ENCODE measurements at regions not wholly inside any gene's neighbourhood (a gene's known extent, or its start where the extent isn't known, plus 50 kb on each side); places are given as distances from the start of the nearest gene placed in this dataset.

DNA sequence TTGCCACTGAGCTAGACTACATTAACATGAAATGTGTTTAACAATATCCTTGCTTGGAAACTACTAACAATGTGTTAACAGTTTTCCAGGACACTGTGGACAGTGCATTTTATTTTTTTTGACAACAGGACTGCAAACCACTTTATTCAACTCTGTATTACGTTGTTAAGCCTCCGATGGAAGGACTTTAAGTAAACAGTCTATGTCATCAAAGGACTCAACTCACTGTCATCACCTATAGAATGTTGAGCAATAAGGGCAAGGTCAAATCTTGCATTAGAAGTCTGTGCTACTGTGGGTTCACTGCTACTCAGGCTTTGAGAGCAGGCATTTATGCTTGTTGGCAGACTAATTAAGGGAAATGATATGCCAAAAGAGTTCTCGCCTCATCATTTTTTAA is 483.7 kb downstream of the FLRT2 start:
- DNase-seq, result no peak

DNA sequence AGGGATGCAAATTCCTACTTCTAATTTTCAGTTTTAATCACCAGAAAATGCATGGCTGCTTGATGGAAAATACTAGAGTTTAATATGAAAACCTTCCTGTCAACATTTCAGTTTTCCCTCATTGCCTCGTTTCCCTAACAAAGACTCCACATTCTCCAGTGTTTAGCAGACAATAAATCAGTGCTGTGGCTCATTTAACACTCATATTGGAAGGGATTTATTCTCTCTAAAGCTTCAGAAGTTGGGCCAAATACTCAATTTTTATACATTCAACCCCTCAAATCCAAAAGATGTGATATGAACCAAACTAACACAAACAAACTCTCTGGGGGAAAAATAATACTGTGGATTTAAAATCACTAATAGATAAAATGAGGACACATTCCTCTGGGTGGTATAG is 482.5 kb downstream of the FLRT2 start:
- DNase-seq, result no peak

DNA sequence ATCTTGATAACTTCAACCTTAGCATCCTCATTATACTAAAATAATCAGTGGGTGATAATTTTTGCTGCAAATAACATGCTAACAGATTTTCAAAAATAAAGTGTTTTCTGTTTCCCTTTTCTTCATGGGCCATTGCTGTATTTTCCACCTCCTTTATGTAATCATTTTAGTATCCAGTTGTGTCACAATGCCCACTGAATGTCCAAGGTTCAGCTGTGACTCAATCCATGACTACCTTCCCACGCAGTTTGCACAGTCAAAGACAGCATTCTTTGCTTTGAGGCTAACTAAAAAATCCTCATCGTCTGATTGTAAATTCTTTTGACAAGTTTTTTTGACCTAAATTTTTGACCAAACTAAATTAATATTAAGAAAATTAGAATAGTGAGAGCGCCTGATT is 474.1 kb downstream of the FLRT2 start:
- no peak for DNase-seq

DNA sequence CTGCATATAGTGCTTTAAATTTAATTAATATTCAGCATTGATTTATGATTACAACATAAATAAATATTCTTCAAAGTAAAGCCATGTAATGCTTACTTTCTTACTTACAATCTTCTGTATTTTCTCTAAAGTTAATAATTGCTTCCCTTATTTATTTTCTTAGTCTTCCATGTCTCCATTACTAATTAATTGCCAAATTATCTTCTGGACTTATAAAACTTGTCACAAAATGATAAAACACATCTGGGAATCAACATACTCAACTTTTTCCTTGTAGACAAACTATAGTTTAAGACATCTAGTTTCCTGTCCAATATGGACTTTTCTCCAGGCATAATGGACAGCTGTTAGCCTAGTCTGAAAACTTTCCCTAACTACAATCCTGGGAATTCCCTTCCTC is 466.6 kb downstream of the FLRT2 start:
- DNase-seq, result no peak

DNA sequence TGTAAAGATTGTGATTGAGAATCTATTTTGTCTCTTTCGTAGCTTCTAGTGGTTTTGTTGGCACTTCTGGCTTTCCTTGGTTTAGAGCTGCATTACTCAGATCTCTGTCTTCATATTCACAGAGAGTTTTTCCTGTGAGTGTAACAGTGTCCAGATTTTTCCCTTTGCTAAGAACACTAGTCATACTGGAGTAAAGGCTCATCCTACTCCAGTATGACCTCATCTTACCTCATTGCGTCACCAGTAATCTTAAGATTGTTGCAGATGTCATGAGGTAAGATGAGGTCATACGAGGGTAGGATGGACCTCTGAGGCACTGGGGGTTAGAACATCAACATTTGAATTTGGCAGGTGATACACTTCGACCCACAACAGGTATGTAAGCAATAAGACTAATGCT is 461.2 kb downstream of the FLRT2 start:
- no peak for DNase-seq

DNA sequence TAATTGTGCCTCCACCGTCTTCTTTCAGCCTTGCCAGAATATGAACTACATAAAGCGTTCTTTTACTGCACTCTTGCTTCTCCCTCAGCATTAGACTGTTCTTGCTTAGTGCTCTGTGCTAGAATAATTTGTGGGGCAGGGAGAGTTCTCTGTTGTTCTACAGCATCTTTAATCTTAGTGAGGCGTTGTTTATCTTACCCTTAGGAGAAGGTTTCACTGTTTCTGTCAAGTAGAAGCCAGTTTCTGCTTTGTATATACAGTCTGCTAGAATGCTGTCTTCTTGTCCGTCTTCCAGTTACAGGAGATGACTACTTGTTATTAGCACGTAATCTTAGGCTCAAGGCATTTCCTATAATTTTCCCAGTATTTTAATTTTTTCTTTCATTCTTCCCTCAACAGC is 458.0 kb downstream of the FLRT2 start:
- DNase-seq, result no peak

DNA sequence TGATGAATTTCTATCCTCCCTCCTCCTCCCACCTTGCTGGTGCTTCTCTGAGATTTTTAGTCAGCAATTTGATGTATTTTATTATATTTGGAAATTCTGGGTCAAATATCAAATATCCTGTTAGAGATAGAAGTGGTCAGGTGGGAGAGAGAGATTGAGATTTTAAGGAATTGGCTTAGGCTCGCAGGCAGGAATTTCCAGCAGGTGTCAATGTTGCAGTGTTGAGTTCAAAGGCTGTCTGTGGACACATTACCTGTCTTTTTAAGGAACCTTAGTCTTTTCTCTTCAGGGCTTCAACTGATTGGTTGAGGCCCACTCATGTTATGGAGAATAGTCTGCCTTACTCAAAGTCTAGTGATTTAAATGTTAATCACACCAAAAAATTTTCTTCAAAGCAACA is 457.3 kb downstream of the FLRT2 start:
- DNase-seq, result no peak

DNA sequence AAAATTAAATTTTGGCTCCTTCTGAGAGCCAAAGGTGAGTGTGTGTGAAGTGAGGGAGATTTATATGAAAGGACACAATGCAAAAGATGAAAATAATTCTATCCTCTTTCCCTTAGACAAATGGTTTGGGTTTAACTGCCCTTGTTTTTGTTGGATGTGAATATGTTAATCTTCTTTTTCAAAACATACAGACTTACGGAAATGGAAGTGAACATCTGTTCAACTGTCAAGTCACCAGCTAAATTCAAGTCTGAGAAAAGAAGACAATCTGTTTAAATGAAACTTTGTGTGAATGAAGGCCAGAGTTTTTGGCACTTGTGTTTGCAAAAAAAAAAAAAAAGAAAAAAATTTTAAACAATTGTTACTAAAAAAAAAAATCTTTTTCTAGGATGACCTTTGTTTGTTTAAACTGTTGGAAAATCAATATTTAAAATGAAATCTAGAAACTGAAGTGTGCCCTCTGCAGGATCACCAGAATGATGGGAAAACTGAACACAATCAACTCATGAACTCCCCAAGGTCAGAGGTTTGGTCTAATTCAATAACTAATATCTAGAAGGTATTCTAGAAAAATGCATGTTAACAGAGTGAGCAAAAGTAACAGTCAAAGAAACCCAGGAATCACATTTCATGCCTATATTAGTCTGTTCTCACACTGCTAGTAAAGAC is 448.8 kb downstream of the FLRT2 start:
- no peak for DNase-seq

DNA sequence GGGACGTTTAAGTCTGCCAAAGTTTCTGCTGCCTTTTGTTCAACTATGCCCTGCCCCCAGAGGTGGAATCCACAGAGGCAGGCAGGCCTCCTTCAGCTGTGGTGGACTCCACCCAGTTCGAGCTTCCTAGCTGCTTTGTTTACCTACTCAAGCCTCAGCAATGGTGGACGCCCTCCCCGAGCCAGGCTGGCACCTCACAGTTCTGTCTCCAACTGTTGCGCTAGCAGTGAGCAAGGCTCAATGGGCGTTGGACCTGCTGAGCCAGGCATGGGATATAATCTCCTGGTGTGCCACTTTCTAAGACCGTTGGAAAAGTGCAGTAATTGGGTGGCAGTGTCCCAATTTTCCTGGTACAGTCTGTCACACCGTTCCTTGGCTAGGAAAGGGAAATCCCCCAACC is 444.7 kb downstream of the FLRT2 start:
- no peak for DNase-seq

DNA sequence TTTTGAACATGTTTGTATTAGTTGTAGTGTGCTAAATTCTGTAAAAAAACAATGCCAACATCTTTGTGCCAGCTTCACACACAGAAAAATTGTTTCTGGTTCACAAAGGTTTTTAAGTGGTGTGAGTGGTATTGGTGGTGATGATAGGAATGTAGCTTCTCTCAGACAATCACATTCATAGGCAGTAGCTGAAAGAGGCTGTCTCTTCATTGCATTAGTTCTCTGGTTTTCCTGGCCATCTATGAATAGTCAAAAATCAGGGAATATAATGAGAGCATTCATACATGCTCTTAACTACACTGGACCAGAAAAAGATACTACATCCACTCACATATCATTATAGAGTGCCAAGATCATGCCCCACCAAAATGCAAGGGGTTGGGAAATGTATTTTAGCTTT is 433.5 kb downstream of the FLRT2 start:
- no peak for DNase-seq

DNA sequence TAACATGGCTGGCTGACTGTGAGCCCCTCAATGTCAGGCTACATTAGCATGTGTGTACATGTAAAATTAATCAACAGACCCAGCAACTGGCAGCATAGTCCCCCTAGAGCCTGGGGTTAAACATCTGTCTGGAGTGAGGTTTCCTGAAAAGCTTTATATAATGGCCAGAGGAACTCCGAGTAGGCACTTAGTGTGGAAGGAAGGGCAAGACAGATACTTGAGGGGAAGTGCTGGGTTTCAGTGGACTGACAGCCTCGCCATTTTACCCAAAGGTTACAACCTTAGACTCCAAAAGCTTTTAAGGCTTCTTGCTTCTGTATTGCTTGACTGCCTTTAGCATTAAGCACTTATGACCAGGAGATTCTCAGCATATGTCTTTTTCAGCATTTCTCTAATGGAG is 430.8 kb downstream of the FLRT2 start:
- no peak for DNase-seq

DNA sequence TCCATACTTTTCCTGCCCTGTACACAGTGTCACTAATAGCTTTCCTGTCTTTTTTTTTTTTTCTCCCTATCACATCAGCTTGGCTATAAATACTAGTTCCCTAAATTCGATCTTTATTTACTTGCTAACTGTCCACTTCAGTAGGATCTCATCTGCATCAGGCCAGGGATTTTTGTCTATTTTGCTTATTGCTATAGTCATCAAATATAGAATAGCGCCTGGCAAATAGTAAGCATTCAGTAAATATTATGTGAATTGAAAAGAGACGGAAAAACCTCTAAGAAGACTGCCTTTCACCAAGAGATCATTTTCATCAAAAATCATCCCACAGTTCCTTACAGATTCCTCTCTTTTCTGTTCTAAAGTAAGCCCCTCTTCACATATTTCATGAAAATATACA is 429.1 kb downstream of the FLRT2 start:
- no peak for DNase-seq

DNA sequence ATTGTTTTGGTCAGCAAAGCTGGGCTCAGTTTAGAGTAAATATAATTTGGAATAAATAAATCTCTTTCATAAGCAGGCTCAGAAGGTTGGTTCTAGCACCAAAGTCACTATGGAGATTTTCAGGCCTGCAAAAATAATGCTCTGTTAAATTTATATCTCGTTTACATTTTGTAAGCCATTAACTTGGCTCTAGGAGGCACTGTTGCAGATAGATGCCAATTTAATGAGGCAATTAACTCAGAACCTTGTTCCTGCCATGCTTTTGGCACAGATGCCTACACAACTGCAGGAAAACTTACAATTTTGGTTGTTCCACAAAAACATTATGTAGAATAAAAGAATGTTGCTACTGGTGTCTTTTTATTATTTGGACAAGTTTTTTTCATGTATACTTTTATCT is 428.1 kb downstream of the FLRT2 start:
- DNase-seq, result no peak

DNA sequence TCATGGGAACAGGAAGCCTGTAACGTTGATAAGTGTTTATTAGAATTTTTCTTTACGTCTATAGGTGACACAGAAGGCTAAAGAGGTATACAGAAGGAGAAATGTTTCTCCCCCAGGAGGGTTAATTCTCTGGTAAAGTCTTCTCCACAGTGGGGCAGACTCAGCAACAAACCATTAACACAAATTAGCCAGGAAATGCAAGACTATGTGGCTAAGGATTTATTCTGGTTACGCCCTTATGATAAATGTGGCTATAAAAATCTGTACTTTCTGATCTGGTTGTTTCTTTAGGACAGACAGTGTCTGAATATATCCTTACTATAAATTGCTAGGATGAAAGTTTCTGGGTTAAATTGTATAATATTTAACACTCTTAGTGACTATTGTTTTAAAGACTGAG is 423.3 kb downstream of the FLRT2 start:
- no peak for DNase-seq

DNA sequence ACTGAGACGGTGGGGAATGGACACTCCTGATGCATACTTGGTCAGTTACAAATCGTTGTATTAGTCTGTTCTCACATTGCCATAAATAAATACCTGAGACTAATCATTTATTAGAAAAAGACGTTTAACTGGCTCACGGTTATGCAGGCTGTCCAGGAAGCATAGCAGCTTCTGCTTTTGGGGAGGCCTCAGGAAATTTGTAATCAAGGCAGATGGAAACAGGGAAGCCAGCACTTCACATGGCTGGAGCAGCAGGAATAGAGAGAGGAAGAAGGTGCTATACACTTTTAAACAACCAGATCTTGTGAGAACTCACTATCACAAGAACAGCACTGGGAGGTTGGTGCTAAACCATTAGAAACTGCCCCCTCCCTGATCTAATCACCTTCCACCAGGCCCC is 418.2 kb downstream of the FLRT2 start:
- no peak for DNase-seq

DNA sequence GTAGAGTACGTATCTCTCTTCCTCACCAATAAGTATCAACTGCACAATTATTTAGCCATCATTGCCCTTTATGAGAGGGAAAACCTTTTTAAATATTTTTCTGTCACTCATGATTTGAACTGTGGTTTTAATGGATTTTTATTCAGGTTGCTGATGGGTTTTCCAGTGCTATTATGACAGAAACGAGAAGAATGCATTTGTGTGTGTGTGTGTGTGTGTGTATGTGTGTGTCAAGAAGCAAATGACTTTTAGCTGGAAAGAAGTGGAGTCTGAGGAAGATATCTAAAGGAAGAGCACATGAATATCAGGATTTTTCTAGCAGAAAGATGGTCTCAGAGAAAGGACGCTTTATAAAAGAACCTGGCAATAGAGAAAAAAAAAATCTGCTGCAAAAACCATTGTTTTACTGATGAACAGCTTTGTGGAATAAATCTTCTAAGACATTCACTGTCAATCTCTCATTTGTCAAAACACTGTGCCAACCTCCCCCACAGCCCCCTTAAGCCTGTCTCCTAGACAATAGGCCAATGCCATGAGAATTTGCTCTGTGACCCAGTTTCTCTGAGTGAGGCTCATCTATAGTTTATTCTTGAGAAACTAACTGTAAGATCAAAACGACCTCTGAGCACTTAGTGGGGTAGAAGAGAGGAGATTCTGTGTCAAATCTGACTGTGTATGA is 417.7 kb downstream of the FLRT2 start:
- DNase-seq, result no peak

DNA sequence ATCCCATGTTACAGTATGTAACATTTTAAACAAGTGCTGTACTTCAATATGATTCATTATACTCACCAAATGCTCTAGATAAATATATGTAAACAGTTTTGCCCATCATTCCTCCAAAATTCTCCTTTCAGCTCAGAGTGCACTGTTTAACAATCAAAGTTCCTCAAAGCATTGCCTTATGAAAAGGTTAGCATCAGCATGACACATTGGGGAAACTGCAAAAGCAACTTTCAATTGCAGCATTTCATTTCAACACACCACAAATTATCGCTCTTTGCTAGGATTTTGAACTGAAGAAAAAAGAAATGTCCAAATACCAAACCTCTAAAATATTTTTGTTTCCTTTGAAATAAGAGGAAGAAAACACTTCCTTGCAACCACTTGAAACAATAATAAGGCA is 413.2 kb downstream of the FLRT2 start:
- no peak for DNase-seq

DNA sequence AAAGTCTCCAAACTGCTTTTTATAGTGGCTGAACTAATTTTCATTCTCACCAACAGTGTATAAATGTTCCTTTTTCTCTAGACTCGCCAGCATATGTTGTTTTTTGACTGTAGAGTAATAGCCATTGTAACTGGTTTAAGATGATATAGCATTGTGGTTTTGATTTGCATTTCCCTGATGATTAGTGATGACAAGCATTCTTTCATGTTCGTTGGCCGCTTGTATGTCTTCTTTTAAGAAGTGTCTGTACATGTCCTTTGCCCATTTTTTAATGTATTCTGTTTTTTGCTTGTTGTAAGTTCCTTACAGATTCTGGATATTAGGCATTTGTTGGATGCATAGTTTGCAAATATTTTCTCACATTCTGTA is 404.9 kb downstream of the FLRT2 start:
- no peak for DNase-seq

DNA sequence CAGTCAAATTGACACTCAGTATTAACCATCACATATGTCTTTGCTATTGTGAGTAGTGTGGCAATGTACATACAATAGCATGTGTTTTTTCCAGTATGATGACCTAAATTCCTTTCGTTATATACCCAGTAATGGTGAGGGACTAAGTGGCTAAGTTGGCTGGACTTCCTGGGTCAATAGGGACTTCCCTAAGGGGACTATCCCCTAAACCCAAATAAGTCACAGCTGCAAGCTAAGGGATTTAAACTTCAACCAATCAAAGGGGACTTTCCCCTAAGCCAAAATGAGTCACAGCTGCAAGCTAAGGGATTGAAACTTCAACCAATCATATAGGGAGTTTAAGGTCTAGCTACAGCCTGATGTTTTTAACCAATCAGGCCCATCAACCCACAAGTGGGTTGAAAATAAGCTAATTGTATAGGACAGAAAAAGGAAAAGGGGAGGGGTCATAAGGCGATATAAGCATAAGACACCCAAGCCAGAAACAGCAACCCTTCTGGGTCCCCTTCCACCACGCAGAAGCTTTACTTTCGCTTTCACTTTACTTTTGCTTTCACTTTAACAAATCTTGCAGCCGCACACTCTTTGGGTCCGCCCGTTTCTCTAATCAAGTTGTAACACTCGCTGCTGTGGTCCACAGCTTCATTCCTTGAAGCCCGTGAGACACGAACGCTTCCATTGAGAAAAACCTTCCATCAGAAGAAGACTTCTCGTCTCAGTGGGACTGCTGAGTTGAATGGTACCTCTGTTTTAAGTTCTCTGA is 404.4 kb downstream of the FLRT2 start:
- no peak for DNase-seq

DNA sequence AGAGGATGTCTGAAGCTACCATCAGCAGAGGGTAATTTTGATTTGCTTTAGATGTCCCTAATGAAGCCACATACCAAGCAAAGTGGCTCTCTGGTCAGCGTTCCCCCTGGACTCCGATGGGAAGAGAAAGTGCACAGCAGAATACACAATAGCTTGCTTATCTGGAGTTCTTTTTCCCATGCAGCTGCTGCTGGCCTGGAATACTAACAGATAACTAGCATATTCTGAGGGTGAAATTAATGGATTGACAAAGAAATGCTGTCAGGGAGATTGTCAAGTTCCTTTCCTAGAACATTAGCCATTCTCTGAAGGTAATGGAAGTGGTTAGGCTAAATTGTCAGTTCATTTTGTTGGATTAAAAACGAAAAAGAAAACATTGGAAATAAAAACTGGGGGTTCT is 391.3 kb downstream of the FLRT2 start:
- no peak for DNase-seq

DNA sequence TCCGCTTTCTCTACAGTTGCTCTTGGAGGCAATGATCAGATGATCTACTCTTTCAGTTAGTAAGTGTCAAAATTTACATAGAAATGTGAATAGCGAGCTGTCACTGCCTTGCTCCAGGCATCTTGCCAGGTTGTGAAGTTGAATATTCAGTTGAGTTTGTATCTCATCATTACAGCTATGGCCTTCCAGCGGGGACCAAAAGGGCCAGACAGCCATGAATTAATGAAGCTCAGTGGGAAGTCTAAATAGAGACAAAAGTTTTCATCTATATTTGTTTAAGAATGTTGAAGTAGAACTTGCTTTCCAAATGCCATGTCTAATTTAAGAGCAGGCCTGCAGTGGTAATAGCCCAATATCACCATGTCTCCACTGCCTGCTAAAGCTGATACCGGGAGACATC is 387.8 kb downstream of the FLRT2 start:
- DNase-seq, result no peak

DNA sequence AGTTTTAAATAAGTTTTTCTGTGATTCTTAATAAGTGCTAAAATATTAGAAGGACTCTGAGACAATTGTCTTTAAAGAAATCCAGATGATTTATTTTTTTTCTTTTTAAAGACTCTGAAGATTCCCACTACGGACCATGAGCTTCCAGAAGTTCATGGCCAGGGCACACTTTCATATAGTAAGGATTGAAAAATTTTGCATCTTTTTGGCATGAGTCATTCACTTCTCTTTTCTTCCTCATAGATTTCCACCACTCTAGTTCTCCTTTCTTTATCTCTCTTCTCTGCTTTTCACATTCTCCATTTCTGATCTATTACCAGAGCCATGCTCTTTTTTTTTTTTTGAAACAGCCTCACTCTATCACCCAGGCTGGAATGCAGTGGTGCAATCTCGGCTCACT is 385.8 kb downstream of the FLRT2 start:
- DNase-seq, result no peak

DNA sequence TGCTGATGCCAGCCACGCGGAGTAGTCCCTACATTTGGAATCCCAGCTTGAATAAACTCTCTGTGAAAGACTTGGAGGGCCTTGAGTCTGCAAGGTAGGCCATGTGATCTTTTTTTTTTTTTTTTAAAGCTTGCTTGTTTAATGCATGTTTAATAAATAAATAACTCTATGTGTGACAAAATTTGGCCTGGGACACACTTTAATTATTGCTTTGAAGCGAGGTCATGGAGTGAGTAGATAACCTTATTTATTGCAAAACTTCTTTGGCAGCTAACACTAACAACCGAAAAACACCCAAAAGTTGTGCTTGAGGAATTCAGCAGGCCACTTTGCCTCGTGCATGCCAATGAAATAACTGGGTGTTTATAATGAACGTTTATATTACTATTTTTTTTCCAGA is 382.2 kb downstream of the FLRT2 start:
- DNase-seq, result no peak

DNA sequence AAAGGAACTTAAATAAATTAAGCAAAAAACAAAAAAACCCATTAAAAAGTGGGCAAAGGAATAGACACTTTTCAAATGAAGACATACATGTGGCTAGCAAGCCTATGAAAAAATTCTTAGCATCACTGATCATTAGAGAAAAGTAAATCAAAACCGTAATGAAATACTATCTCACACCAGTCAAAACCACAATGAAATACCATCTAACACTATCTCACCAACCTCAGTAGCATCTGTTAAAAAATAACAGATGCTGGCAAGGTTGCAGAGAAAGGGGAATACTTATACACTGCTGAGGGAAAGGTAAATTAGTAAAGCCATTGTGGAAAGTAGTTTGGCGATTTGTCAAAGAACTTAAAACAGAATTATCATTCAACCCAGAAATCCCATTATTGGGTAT is 381.1 kb downstream of the FLRT2 start:
- no peak for DNase-seq

DNA sequence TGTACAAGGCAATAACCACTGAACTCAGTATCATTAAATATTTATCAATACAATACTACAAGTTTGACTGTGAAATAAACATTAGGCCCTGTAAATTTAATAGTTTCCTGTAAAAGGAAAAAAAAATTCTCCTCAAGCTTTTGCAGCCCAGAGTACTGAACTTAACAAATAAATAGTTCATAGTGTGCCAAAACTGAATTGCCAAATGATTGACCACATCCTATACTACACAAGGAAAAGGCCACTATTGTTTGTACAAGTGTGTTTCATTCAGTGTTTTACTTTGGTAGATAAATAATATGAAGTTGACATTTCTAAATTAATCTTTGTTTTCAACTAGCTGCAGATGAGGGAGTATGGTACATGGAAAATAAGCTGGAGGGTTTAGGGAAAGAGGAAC is 379.6 kb downstream of the FLRT2 start:
- no peak for DNase-seq
